Uterus (tissue), 3 donors: ENCODE measurements at regions not wholly inside any gene's neighbourhood (a gene's known extent, or its start where the extent isn't known, plus 50 kb on each side); places are given as distances from the start of the nearest gene placed in this dataset.

Source experiments
- DNase-seq, 2 donors: peaks; one replicate each; pipeline ENCODE4 v3.0.0-alpha.2; 2019 to 2020
- H3K27ac ChIP-seq, 2 donors: fragments of 200-600 bp; sonication (generic); 1 replicate in 1 of 2; 2 replicates in 1 of 2; pipeline ENCODE4 v1.5.1; 2016 to 2018
- H3K27me3 ChIP-seq, 2 donors: fragments of 200-600 bp; sonication (generic); one replicate each; pipeline ENCODE4 v1.5.1; 2018 to 2019; ENCODE audit warnings: control low read depth in 1 of 2
- H3K36me3 ChIP-seq, 2 donors: fragments of 200-600 bp; sonication (generic); one replicate each; pipeline ENCODE4 v1.5.1; 2019; ENCODE audit warnings: control low read depth in 1 of 2
- H3K4me1 ChIP-seq, 2 donors: fragments of 200-600 bp; sonication (generic); one replicate each; pipeline ENCODE4 v1.5.1; 2018 to 2019; ENCODE audit warnings: control low read depth in 1 of 2
- H3K4me3 ChIP-seq, 2 donors: fragments of 200-600 bp; sonication (generic); 1 replicate in 1 of 2; 2 replicates in 1 of 2; pipeline ENCODE4 v1.5.1; 2018 to 2019; ENCODE audit warnings: mild to moderate bottlenecking in 1 of 2
- H3K9me3 ChIP-seq, 2 donors: fragments of 200-600 bp; sonication (generic); one replicate each; pipeline ENCODE4 v1.5.1; 2019; ENCODE audit warnings: control low read depth in 1 of 2
- POLR2A ChIP-seq, 2 donors: fragments of 450-650 bp; IDR thresholded peaks; one replicate each; pipeline ENCODE4 v1.6.1; 2016; ENCODE audit warnings: antibody characterized with exemption in 2 of 2, mild to moderate bottlenecking in 1 of 2, moderate library complexity in 1 of 2
- intact Hi-C: fragments of 100-400 bp; cut with DNase I; formaldehyde crosslinking; loops from one replicate; pipeline ENCODE4 v1.15.1; 2023; ENCODE audit warnings: low total_unique reads
- TF ChIP-seq, protein P1 (sequence below), 4 experiments: fragments of 200-600 bp in 2 of 4; fragments of 450-650 bp in 2 of 4; sonication (generic) in 2 of 4; IDR thresholded peaks; one replicate each; pipeline ENCODE4 v1.5.1; 2016 to 2019; ENCODE audit warnings: antibody characterized with exemption in 4 of 4, mild to moderate bottlenecking in 2 of 4, moderate library complexity in 1 of 4
- donor health status: DM: yes; HTN: yes; CAD: no.

DNA sequence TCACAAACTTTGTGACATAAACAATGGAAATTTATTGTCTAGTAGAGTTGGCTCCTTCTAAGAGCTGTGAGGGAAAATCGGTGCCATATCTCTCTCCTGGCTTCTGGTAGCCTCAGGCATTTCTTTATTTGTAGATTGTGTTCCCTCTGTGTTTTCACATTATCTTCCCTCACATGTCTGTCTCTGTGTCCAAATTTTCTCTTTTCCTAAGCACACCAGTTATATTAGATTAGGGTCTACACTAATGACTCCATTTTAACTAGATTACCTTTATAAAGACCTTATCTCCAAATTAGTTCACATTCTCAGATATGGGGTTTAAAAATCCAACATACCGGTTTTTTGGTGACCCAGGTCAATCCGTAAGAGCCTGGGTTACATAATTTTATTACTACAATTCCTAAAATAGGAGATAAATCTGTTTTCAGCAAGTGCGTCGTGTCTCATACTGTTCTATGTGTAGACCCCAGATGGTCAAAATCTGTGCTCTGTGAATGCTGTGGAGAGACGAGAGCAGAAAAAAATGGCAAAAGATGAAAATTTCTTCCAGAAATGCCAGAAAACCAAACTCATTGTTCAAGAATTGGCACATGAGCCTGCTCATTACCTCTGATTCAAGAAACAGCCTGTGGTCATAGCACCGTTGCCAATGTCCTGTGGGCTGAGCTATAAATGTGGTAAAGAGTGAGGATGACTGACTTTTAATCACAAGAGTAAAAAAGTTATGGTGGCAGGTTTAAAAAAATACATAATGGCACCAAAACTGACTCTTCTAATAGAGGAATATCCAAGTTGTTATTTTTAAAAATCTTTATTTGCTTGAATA is 574.7 kb downstream of the PCDH7 start:
- no peaks in the 10 kb centered on the region for H3K36me3 ChIP-seq
- no peak for DNase-seq
- intact Hi-C loops = no loop called here

DNA sequence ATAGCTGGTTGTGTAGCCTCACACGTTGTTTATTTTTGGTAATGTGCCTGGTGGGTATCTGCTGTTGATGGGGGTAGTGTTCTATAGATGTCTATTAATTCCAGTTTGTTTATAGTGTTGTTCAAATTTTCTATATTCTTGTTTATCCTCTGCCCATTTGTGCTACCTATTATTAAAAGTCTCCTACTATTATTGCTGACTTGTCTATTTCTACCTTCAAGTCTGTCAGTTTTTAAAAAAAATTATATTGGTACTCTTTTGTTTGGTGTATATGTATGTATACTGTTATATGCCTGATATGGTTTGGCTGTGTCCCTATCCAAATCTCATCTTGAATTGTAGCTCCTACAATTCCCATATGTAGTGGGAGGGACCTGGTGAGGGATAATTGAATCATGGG is 578.6 kb downstream of the PCDH7 start:
- Histone ChIP-seq H3K4me3 (no peak overlapping the region), H3K27ac (no peak overlapping the region), H3K36me3 (no peaks in the 10 kb centered on the region), H3K9me3 (no peaks in the 10 kb centered on the region), H3K27me3 (no peaks in the 10 kb centered on the region), H3K4me1 (no peaks in the 10 kb centered on the region)
- DNase-seq = no peak
- no peak for TF ChIP-seq POLR2A (IDR thresholded peaks at IDR 0.05)
- TF ChIP-seq, protein P1, sequence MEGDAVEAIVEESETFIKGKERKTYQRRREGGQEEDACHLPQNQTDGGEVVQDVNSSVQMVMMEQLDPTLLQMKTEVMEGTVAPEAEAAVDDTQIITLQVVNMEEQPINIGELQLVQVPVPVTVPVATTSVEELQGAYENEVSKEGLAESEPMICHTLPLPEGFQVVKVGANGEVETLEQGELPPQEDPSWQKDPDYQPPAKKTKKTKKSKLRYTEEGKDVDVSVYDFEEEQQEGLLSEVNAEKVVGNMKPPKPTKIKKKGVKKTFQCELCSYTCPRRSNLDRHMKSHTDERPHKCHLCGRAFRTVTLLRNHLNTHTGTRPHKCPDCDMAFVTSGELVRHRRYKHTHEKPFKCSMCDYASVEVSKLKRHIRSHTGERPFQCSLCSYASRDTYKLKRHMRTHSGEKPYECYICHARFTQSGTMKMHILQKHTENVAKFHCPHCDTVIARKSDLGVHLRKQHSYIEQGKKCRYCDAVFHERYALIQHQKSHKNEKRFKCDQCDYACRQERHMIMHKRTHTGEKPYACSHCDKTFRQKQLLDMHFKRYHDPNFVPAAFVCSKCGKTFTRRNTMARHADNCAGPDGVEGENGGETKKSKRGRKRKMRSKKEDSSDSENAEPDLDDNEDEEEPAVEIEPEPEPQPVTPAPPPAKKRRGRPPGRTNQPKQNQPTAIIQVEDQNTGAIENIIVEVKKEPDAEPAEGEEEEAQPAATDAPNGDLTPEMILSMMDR (IDR thresholded peaks at IDR 0.05) = no peak
- intact Hi-C loops = no loop called here

More for the DNA sequence above, 574.7 kb downstream of the PCDH7 start:
- Histone ChIP-seq H3K27me3 (no peaks in the 10 kb centered on the region), H3K4me3 (no peak overlapping the region), H3K4me1 (no peaks in the 10 kb centered on the region), H3K9me3 (no peaks in the 10 kb centered on the region), H3K27ac (no peak overlapping the region)
- TF ChIP-seq, protein P1 (IDR thresholded peaks at IDR 0.05) = no peak
- TF ChIP-seq POLR2A (IDR thresholded peaks at IDR 0.05) = no peak

DNA sequence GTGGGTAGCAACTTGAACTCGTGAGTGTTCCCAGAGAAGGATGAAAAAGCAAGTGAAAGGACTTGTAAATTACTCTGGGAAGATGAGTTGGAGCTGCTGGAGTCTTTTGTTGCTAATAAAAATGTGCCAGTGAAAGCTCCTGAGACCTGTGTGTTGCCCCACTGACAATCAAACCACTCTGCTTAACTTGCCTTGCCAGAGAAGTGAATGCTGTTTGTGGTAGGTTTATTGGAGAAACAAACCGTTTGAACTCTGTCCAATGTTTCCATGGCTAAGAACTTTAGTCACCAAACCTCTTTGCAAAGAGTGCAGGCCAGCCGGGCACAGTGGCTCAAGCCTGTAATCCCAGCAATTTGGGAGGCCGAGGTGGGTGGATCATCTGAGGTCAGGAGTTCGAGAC is 586.9 kb downstream of the PCDH7 start:
- Histone ChIP-seq H3K27me3 (no peaks in the 10 kb centered on the region), H3K36me3 (no peaks in the 10 kb centered on the region), H3K27ac (no peak overlapping the region), H3K4me1 (no peaks in the 10 kb centered on the region), H3K4me3 (no peak overlapping the region), H3K9me3 (no peaks in the 10 kb centered on the region)
- intact Hi-C loops = no loop called here
- TF ChIP-seq POLR2A (IDR thresholded peaks at IDR 0.05) = no peak
- TF ChIP-seq, protein P1 (IDR thresholded peaks at IDR 0.05) = no peak
- no peak for DNase-seq

GRCh38 chr4:31324814-31325213 is 604.6 kb downstream of the PCDH7 start:
- DNase-seq = no peak
- H3K27me3 ChIP-seq = no peaks in the 10 kb centered on the region
- H3K27ac ChIP-seq = no peak overlapping the region
- intact Hi-C loops = no loop called here
- TF ChIP-seq, protein P1 (IDR thresholded peaks at IDR 0.05) = no peak
- TF ChIP-seq POLR2A (IDR thresholded peaks at IDR 0.05) = no peak
- no peaks in the 10 kb centered on the region for H3K9me3 ChIP-seq
- H3K4me1 ChIP-seq = no peaks in the 10 kb centered on the region
- no peaks in the 10 kb centered on the region for H3K36me3 ChIP-seq
- no peak overlapping the region for H3K4me3 ChIP-seq

- Histone ChIP-seq H3K36me3 (no peaks in the 10 kb centered on the region), H3K27ac (no peak overlapping the region), H3K9me3 (no peaks in the 10 kb centered on the region), H3K4me3 (no peak overlapping the region), H3K27me3 (no peaks in the 10 kb centered on the region), H3K4me1 (no peaks in the 10 kb centered on the region)
- intact Hi-C loops = no loop called here
- no peak for DNase-seq
- TF ChIP-seq, protein P1 (IDR thresholded peaks at IDR 0.05) = no peak
- no peak for TF ChIP-seq POLR2A (IDR thresholded peaks at IDR 0.05)
These were observed 605.1 kb downstream of the PCDH7 start for GRCh38 chr4:31325300-31325699.
